Natural killer cell (primary cell): ENCODE measurements at regions not wholly inside any gene's neighbourhood (a gene's known extent, or its start where the extent isn't known, plus 50 kb on each side); places are given as distances from the start of the nearest gene placed in this dataset.

Experiments used
- ATAC-seq, 3 donors: fragments of 150-1000 bp in 2 of 3; fragments of 200-7000 bp in 1 of 3; cut with Tn5 transposase; 1 replicate in 1 of 3; 2 replicates in 2 of 3; pipeline ENCODE4 v1.10.0; 2021; ENCODE audit warnings: mild to moderate bottlenecking in 2 of 3, moderate library complexity in 2 of 3
- DNase-seq, 2 donors: peaks; one replicate each; pipeline versions ENCODE4 v3.0.0 to v3.0.0-alpha.2; 2013 to 2021; ENCODE audit warnings: mixed read lengths in 1 of 2
- H3K27ac ChIP-seq: one replicate; pipeline ENCODE4 v1.5.1; 2013; ENCODE audit warnings: mild to moderate bottlenecking, low read length
- H3K27me3 ChIP-seq: one replicate; pipeline ENCODE4 v1.6.1; 2013; ENCODE audit warnings: low read length; ENCODE audit not compliant: control insufficient read depth, insufficient read depth
- H3K36me3 ChIP-seq: one replicate; pipeline ENCODE4 v1.6.1; 2013; ENCODE audit warnings: low read length; ENCODE audit not compliant: control insufficient read depth, insufficient read depth
- H3K4me1 ChIP-seq: one replicate; pipeline ENCODE4 v1.6.1; 2013; ENCODE audit warnings: low read length; ENCODE audit not compliant: control insufficient read depth, insufficient read depth
- H3K4me3 ChIP-seq: one replicate; pipeline ENCODE4 v1.5.1; 2013; ENCODE audit warnings: low read length
- H3K9me3 ChIP-seq: one replicate; pipeline ENCODE4 v1.6.1; 2013; ENCODE audit warnings: low read length; ENCODE audit not compliant: control insufficient read depth, insufficient read depth
- H3K27ac Mint-ChIP-seq, 2 donors: one replicate each; pipeline ENCODE4 v1.8.0; 2022; ENCODE audit warnings: mild to moderate bottlenecking in 2 of 2, mixed read lengths in 2 of 2, moderate library complexity in 1 of 2
- H3K27me3 Mint-ChIP-seq, 2 donors: one replicate each; pipeline ENCODE4 v1.8.0; 2022; ENCODE audit warnings: low read depth in 2 of 2, mixed read lengths in 2 of 2
- H3K36me3 Mint-ChIP-seq: one replicate; pipeline ENCODE4 v1.8.0; 2022; ENCODE audit warnings: mixed read lengths
- H3K4me1 Mint-ChIP-seq, 2 donors: one replicate each; pipeline ENCODE4 v1.8.0; 2022; ENCODE audit warnings: mixed read lengths in 2 of 2
- H3K4me3 Mint-ChIP-seq: one replicate; pipeline ENCODE4 v1.8.0; 2022; ENCODE audit warnings: mild to moderate bottlenecking, moderate library complexity, mixed read lengths
- H3K9me3 Mint-ChIP-seq, 2 donors: one replicate each; pipeline ENCODE4 v1.8.0; 2022; ENCODE audit warnings: mixed read lengths in 2 of 2
- WGBS: methylation state at CpG from one replicate; pipeline ENCODE4 v1.1.7; 2013; ENCODE audit warnings: missing lambda C conversion rate; ENCODE audit not compliant: insufficient coverage; 5-methylcytosine and 5-hydroxymethylcytosine counted together
- intact Hi-C: fragments of 100-400 bp; cut with micrococcal nuclease; formaldehyde crosslinking; loops from one replicate; pipeline ENCODE4 v1.14.2; 2022
- TF ChIP-seq, protein P1 (sequence below): fragments of 200-600 bp; IDR thresholded peaks from one replicate; pipeline ENCODE4 v1.8.0; 2022; ENCODE audit warnings: antibody characterized with exemption

DNA sequence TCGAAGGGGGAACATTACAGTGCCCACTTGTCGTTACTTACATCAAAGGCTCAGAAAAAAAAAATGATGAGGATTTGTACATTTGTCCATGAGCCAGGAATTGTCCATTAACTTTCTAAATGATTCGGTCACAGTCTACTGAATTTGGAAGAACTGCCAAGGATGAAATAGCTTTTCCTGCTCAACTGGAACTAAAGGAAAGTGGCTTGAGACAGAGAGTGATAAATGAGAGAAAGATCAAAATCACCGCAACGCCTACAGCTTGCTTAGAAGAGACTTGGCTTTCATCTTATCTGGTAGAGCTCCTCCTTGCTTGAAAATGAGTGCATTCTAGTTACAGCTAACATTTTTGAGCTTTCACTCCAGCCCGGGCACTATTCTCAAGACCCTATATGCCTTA lies 55.5 kb upstream of the ADGRG2 start:
- Mint-ChIP-seq H3K4me1 (peaks cover 0 to 21% of the 10 kb centered on the region in 2 donors), H3K9me3 (no peaks in the 10 kb centered on the region), H3K4me3 (no peak overlapping the region), H3K36me3 (no peaks in the 10 kb centered on the region), H3K27ac (no peak overlapping the region), H3K27me3 (no peaks in the 10 kb centered on the region)
- ATAC-seq = no peak
- TF ChIP-seq, protein P1, sequence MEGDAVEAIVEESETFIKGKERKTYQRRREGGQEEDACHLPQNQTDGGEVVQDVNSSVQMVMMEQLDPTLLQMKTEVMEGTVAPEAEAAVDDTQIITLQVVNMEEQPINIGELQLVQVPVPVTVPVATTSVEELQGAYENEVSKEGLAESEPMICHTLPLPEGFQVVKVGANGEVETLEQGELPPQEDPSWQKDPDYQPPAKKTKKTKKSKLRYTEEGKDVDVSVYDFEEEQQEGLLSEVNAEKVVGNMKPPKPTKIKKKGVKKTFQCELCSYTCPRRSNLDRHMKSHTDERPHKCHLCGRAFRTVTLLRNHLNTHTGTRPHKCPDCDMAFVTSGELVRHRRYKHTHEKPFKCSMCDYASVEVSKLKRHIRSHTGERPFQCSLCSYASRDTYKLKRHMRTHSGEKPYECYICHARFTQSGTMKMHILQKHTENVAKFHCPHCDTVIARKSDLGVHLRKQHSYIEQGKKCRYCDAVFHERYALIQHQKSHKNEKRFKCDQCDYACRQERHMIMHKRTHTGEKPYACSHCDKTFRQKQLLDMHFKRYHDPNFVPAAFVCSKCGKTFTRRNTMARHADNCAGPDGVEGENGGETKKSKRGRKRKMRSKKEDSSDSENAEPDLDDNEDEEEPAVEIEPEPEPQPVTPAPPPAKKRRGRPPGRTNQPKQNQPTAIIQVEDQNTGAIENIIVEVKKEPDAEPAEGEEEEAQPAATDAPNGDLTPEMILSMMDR = no peak
- Histone ChIP-seq H3K27ac (no peak overlapping the region), H3K4me1 (no peaks in the 10 kb centered on the region), H3K36me3 (no peaks in the 10 kb centered on the region), H3K9me3 (no peaks in the 10 kb centered on the region), H3K4me3 (no peak overlapping the region), H3K27me3 (no peaks in the 10 kb centered on the region)
- intact Hi-C loops = no loop called here
- WGBS = 92% methylated on average over 5 of the region's 6 CpGs
- no peak for DNase-seq

DNA sequence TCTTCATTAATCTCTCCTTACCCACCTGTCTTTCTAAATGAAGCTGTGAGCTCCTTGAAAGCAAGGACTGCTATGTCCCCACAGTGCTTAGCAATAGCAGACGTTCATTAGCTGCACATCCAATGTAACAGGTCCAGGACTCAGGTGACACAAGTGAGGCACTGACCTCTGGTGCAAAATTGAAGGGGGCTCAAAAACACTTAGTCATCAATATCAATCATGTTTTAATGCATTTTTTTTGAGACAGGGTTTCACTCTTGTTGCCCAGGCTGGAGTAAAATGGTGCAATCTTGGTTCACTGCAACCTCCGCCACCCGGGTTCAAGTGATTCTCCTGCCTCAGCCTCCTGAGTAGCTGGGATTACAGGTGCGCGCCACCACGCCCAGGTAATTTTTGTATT lies 56.1 kb upstream of the ADGRG2 start:
- no peaks in the 10 kb centered on the region for H3K36me3 ChIP-seq
- H3K4me1 Mint-ChIP-seq = peaks cover 0 to 21% of the 10 kb centered on the region in 2 donors
- intact Hi-C loops = no loop called here
- ATAC-seq (no peak), DNase-seq (no peak)
- H3K9me3 ChIP-seq = no peaks in the 10 kb centered on the region
- H3K4me1 ChIP-seq = no peaks in the 10 kb centered on the region
- H3K9me3 Mint-ChIP-seq = no peaks in the 10 kb centered on the region
- H3K27ac Mint-ChIP-seq = no peak overlapping the region
- 86% methylated on average over 3 of the region's 6 CpGs for WGBS
- no peak overlapping the region for H3K4me3 Mint-ChIP-seq
- TF ChIP-seq, protein P1 = no peak
- no peaks in the 10 kb centered on the region for H3K27me3 ChIP-seq
- no peak overlapping the region for H3K4me3 ChIP-seq
- no peak overlapping the region for H3K27ac ChIP-seq
- H3K36me3 Mint-ChIP-seq = no peaks in the 10 kb centered on the region
- no peaks in the 10 kb centered on the region for H3K27me3 Mint-ChIP-seq

DNA sequence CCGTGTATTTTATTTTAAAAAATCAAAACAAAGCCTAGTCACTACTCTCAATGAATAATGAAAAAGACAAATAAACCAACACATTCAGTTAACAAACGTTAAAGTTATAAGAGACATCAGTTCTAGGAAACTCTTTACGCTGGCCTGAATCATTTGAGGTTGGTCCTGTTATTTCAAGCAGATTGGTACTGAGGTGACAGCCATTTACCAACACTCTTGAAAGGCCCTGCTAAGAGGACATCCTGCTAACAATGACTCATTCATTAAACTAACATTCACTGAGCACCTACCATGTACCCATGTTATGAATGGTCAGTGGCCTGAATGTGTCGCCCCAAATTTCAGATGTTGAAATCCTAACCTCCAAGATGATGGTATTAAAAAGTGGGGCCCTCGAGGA lies 57.1 kb upstream of the ADGRG2 start:
- Histone ChIP-seq H3K4me3 (no peak overlapping the region), H3K4me1 (no peaks in the 10 kb centered on the region), H3K27me3 (no peaks in the 10 kb centered on the region), H3K27ac (no peak overlapping the region), H3K36me3 (no peaks in the 10 kb centered on the region), H3K9me3 (no peaks in the 10 kb centered on the region)
- intact Hi-C loops = no loop called here
- Mint-ChIP-seq H3K27ac (no peak overlapping the region), H3K4me3 (no peak overlapping the region), H3K4me1 (peaks cover 0 to 17% of the 10 kb centered on the region in 2 donors), H3K9me3 (no peaks in the 10 kb centered on the region), H3K36me3 (no peaks in the 10 kb centered on the region), H3K27me3 (no peaks in the 10 kb centered on the region)
- DNase-seq (no peak), ATAC-seq (no peak)
- TF ChIP-seq, protein P1 = no peak
- 83% methylated on average over 2 of the region's 5 CpGs for WGBS

GRCh38 chrX:19181345-19181744 lies 59.1 kb upstream of the ADGRG2 start:
- DNase-seq (no peak), ATAC-seq (no peak)
- no peak overlapping the region for H3K4me3 ChIP-seq
- H3K27ac ChIP-seq = no peak overlapping the region
- H3K27me3 Mint-ChIP-seq = peaks cover 0 to 8% of the 10 kb centered on the region in 2 donors
- intact Hi-C loops = no loop called here
- no peak overlapping the region for H3K27ac Mint-ChIP-seq
- H3K27me3 ChIP-seq = no peaks in the 10 kb centered on the region
- H3K4me1 Mint-ChIP-seq = peaks cover 0 to 2% of the 10 kb centered on the region in 2 donors
- TF ChIP-seq, protein P1 = no peak
- H3K36me3 ChIP-seq = no peaks in the 10 kb centered on the region
- H3K4me3 Mint-ChIP-seq = no peak overlapping the region
- H3K9me3 Mint-ChIP-seq = no peaks in the 10 kb centered on the region
- H3K4me1 ChIP-seq = no peaks in the 10 kb centered on the region
- H3K9me3 ChIP-seq = no peaks in the 10 kb centered on the region
- H3K36me3 Mint-ChIP-seq = no peaks in the 10 kb centered on the region
- WGBS = 79% methylated on average over 6 of the region's 6 CpGs
